A549 (cell line): ENCODE measurements at regions not wholly inside any gene's neighbourhood (a gene's known extent, or its start where the extent isn't known, plus 50 kb on each side); places are given as distances from the start of the nearest gene placed in this dataset.
"Not testable (repeated sequence)": the region's sequence is repeated elsewhere in the genome, so short reads cannot be mapped to it uniquely, and the experiment has no call there.

ENCODE experiments used
- BHLHE40 ChIP-seq: IDR thresholded peaks from 2 replicates; pipeline ENCODE4 v1.6.1; 2012; ENCODE audit warnings: low read depth, low read length, inconsistent platforms
- CEBPB ChIP-seq, 2 experiments: fragments of >200 bp in 1 of 2; sonication (Bioruptor Twin) in 1 of 2; formaldehyde crosslinking in 1 of 2; IDR thresholded peaks; 2 replicates each; pipeline ENCODE4 v1.6.1; 2012 to 2016
- CHD2 ChIP-seq: fragments of 150-350 bp; IDR thresholded peaks from 2 replicates; pipeline ENCODE4 v1.6.1; 2014; ENCODE audit warnings: low read length; ENCODE audit not compliant: partially characterized antibody
- CTCF ChIP-seq: fragments of >200 bp; sonication (Bioruptor Twin); formaldehyde crosslinking; IDR thresholded peaks from 3 replicates; pipeline ENCODE4 v1.5.1; 2016
- EP300 ChIP-seq, 2 experiments: fragments of >200 bp; sonication (Bioruptor Twin); formaldehyde crosslinking; IDR thresholded peaks; 2 replicates in 1 of 2; 3 replicates in 1 of 2; pipeline ENCODE4 v1.6.1; 2016 to 2017
- JUN ChIP-seq, 2 experiments: fragments of >200 bp; sonication (Bioruptor Twin); formaldehyde crosslinking; IDR thresholded peaks; 2 replicates in 1 of 2; 3 replicates in 1 of 2; pipeline ENCODE4 v1.6.1; 2016 to 2017
- MAX ChIP-seq: IDR thresholded peaks from 2 replicates; pipeline ENCODE4 v1.6.1; 2012
- NPAS2 ChIP-seq: fragments of 250-450 bp; sonication (Bioruptor Pico); IDR thresholded peaks from 2 replicates; pipeline ENCODE4 v1.8.0; 2022; ENCODE audit warnings: mild to moderate bottlenecking, moderate library complexity, borderline replicate concordance
- POLR2A ChIP-seq: IDR thresholded peaks from 2 replicates; pipeline ENCODE4 v1.6.1; 2012; ENCODE audit warnings: mild to moderate bottlenecking, low read length
- RAD21 ChIP-seq, 2 experiments: fragments of >200 bp in 1 of 2; sonication (Bioruptor Twin) in 1 of 2; formaldehyde crosslinking in 1 of 2; IDR thresholded peaks in 1 of 2; conservative IDR thresholded peaks in 1 of 2; 2 replicates in 1 of 2; 3 replicates in 1 of 2; pipeline ENCODE4 v1.6.1; 2012 to 2018; ENCODE audit warnings: inconsistent platforms in 1 of 2
- REST ChIP-seq: fragments of 200-600 bp; sonication (generic); IDR thresholded peaks from 2 replicates; pipeline ENCODE4 v1.6.1; 2016; ENCODE audit warnings: antibody characterized with exemption, mild to moderate bottlenecking, moderate library complexity
- RFX5 ChIP-seq: fragments of 450-650 bp; IDR thresholded peaks from 2 replicates; pipeline ENCODE4 v1.7.1; 2014; ENCODE audit warnings: antibody characterized with exemption, mild to moderate bottlenecking, moderate library complexity
- ZFP36 ChIP-seq: fragments of 450-650 bp; IDR thresholded peaks from 2 replicates; pipeline ENCODE4 v1.6.1; 2014; ENCODE audit warnings: borderline replicate concordance; ENCODE audit not compliant: partially characterized antibody

- not testable (repeated sequence) for TF ChIP-seq NPAS2 (CRISPR knock-in tag); ZFP36; BHLHE40; CHD2; CTCF; JUN (IDR thresholded peaks at IDR 0.05); POLR2A; RFX5; EP300 (IDR thresholded peaks at IDR 0.05); CEBPB (IDR thresholded peaks at IDR 0.05); REST; MAX; RAD21 (conservative IDR thresholded peaks at IDR 0.05 in 1 of 2, IDR thresholded peaks at IDR 0.05 in 1 of 2)
Measured at GRCh38 chr6:144923491-144923787, 638.3 kb downstream of the UTRN start.
